Stomach (tissue), 8 donors: ENCODE measurements at regions not wholly inside any gene's neighbourhood (a gene's known extent, or its start where the extent isn't known, plus 50 kb on each side); places are given as distances from the start of the nearest gene placed in this dataset.

Source experiments
- DNase-seq, 2 donors: peaks; one replicate each; pipeline versions ENCODE4 v3.0.0 to v3.0.0-alpha.2; 2013 to 2019
- H3K27ac ChIP-seq, 5 donors: fragments of 200-600 bp in 4 of 5; sonication (generic) in 4 of 5; one replicate each; pipeline ENCODE4 v1.5.1; 2013 to 2019; ENCODE audit warnings: mild to moderate bottlenecking in 1 of 5, moderate library complexity in 1 of 5
- H3K27me3 ChIP-seq, 3 donors: fragments of 200-600 bp; sonication (generic); one replicate each; pipeline ENCODE4 v1.5.1; 2017 to 2019; ENCODE audit warnings: mixed run types in 1 of 3
- H3K36me3 ChIP-seq, 4 donors: fragments of 200-600 bp; sonication (generic); 1 replicate in 3 of 4; 2 replicates in 1 of 4; pipeline ENCODE4 v1.5.1; 2016 to 2019
- H3K4me1 ChIP-seq, 4 donors: fragments of 200-600 bp; sonication (generic); one replicate each; pipeline ENCODE4 v1.5.1; 2016 to 2019
- H3K4me3 ChIP-seq, 4 donors: fragments of 200-600 bp; sonication (generic) in 3 of 4; one replicate each; pipeline ENCODE4 v1.5.1; 2016 to 2019; ENCODE audit warnings: mild to moderate bottlenecking in 1 of 4
- H3K9me3 ChIP-seq, 4 donors: fragments of 200-600 bp; sonication (generic); one replicate each; pipeline ENCODE4 v1.5.1; 2016 to 2019
- EP300 ChIP-seq: sonication (generic); formaldehyde crosslinking; IDR thresholded peaks from one replicate; pipeline ENCODE4 v1.6.1; 2017; ENCODE audit warnings: antibody characterized with exemption
- POLR2A ChIP-seq, 4 donors: fragments of 450-650 bp; IDR thresholded peaks; one replicate each; pipeline ENCODE4 v1.6.1; 2016; ENCODE audit warnings: antibody characterized with exemption in 4 of 4, control low read depth in 2 of 4, mild to moderate bottlenecking in 1 of 4, moderate library complexity in 1 of 4
- POLR2AphosphoS5 ChIP-seq, 3 donors: sonication (generic); formaldehyde crosslinking; IDR thresholded peaks; one replicate each; pipeline ENCODE4 v1.6.1; 2016; ENCODE audit warnings: antibody characterized with exemption in 3 of 3
- WGBS, 5 donors: extraction: QIAGEN DNeasy Blood & Tissue Kit in 3 of 5; methylation state at CpG; one replicate each; pipeline versions ENCODE4 v1.1.5 to v1.1.7; 2013 to 2018; 5-methylcytosine and 5-hydroxymethylcytosine counted together
- intact Hi-C: fragments of 100-400 bp; cut with DNase I; formaldehyde crosslinking; loops from one replicate; pipeline ENCODE4 v1.15.1; 2023; ENCODE audit warnings: low total_unique reads
- TF ChIP-seq, protein P1 (sequence below), 7 experiments: fragments of 450-650 bp in 4 of 7; fragments of 200-600 bp in 3 of 7; sonication (generic) in 3 of 7; IDR thresholded peaks; one replicate each; pipeline ENCODE4 v1.5.1; 2016 to 2019; ENCODE audit warnings: antibody characterized with exemption in 7 of 7, control low read depth in 2 of 7, mild to moderate bottlenecking in 1 of 7
- donor health status: healthy with polysubstance abuse.
- donor health status: Bipolar disorder and iron deficiency.
- donor health status: healthy.

GRCh38 chr10:131563411-131563810 lies 251.9 kb upstream of the TCERG1L start:
- WGBS, 5 donors = 67 to 83% (median 72%) methylated on average over 2 of the region's 2 CpGs
- TF ChIP-seq, protein P1, sequence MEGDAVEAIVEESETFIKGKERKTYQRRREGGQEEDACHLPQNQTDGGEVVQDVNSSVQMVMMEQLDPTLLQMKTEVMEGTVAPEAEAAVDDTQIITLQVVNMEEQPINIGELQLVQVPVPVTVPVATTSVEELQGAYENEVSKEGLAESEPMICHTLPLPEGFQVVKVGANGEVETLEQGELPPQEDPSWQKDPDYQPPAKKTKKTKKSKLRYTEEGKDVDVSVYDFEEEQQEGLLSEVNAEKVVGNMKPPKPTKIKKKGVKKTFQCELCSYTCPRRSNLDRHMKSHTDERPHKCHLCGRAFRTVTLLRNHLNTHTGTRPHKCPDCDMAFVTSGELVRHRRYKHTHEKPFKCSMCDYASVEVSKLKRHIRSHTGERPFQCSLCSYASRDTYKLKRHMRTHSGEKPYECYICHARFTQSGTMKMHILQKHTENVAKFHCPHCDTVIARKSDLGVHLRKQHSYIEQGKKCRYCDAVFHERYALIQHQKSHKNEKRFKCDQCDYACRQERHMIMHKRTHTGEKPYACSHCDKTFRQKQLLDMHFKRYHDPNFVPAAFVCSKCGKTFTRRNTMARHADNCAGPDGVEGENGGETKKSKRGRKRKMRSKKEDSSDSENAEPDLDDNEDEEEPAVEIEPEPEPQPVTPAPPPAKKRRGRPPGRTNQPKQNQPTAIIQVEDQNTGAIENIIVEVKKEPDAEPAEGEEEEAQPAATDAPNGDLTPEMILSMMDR (IDR thresholded peaks at IDR 0.05) = no peak
- no peak for TF ChIP-seq POLR2A (IDR thresholded peaks at IDR 0.05)
- no peak overlapping the region for H3K27ac ChIP-seq

DNA sequence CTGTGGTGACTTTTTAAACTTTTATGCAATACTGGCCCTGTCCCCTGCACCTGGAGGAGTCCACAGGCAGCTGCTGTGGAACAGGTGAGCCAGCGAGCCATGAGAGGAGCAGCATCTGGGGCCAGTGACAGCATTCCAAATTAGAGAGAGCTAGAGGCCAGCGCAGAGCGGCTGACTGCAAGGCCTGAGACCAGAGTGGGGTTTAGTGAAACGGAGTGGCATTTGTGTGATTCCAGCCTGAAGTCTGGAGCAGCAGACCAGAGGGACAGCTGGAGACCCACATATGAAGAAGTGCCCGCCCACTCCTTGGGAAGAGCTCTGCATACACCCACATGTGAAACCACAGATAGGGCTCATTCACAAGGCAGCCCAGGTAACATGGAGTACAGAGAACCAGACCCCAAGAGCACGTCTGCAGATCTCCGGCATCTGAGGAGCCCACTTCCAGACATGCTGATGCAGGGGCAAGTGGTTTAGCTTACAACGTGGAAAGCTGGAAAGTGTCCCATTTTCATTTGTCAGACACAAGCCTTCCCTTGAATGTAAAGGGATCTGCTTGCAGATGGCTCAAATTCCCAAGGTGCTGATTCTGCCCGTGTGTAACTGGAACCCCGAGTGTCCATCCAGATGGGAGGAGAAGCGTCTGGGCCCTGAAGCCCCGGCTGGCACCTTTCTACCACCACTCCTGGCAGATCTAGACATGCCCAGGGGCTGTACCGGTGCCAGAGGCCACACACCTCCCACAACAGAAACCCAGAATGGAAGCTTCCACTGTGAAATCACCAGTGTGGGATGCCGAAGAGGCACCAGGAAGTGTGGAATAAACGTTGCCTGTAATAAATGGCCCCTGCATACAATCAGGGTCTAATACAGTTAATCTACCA lies 256.0 kb upstream of the TCERG1L start:
- intact Hi-C loops = no loop called here
- Histone ChIP-seq H3K9me3 (peaks cover 0 to 16% (median 9%) of the 10 kb centered on the region in 4 donors), H3K36me3 (no peaks in the 10 kb centered on the region), H3K27ac (no peak overlapping the region), H3K27me3 (peaks cover 0 to 13% (median 0%) of the 10 kb centered on the region in 3 donors), H3K4me3 (no peak overlapping the region), H3K4me1 (no peaks in the 10 kb centered on the region)
- 72 to 80% (median 76%) methylated on average over 14 to 15 of the region's 15 CpGs for WGBS, 5 donors
- TF ChIP-seq, protein P1 (IDR thresholded peaks at IDR 0.05) = no peak
- no peak for TF ChIP-seq EP300
- TF ChIP-seq POLR2A (IDR thresholded peaks at IDR 0.05) = no peak
- TF ChIP-seq POLR2AphosphoS5 (IDR thresholded peaks at IDR 0.05) = no peak
- DNase-seq = peak in 1 of 2 donors; percentile 24

More at GRCh38 chr10:131563411-131563810, 251.9 kb upstream of the TCERG1L start:
- Histone ChIP-seq H3K4me3 (no peak overlapping the region), H3K4me1 (no peaks in the 10 kb centered on the region), H3K27me3 (peaks cover 0 to 42% (median 7%) of the 10 kb centered on the region in 3 donors), H3K9me3 (peaks cover 0 to 16% (median 9%) of the 10 kb centered on the region in 4 donors), H3K36me3 (no peaks in the 10 kb centered on the region)
- intact Hi-C loops = no loop called here
- DNase-seq = peak in 1 of 2 donors; percentile 8

- no peak overlapping the region for H3K4me3 ChIP-seq
- peaks cover 0 to 16% (median 7%) of the 10 kb centered on the region in 4 donors for H3K9me3 ChIP-seq
- 60 to 81% (median 66%) methylated on average over 7 of the region's 7 CpGs for WGBS, 5 donors
- intact Hi-C loops = no loop called here
- H3K36me3 ChIP-seq = no peaks in the 10 kb centered on the region
- H3K27ac ChIP-seq = no peak overlapping the region
- peaks cover 0 to 11% (median 0%) of the 10 kb centered on the region in 3 donors for H3K27me3 ChIP-seq
- no peaks in the 10 kb centered on the region for H3K4me1 ChIP-seq
- DNase-seq = peak in 1 of 2 donors; percentile 13
- no peak for TF ChIP-seq POLR2A (IDR thresholded peaks at IDR 0.05)
- no peak for TF ChIP-seq POLR2AphosphoS5 (IDR thresholded peaks at IDR 0.05)
- TF ChIP-seq, protein P1 (IDR thresholded peaks at IDR 0.05) = peak in 1 of 7 experiments; percentile 1
- TF ChIP-seq EP300 = no peak
Observed at GRCh38 chr10:131568866-131569265, 257.3 kb upstream of the TCERG1L start.

DNA sequence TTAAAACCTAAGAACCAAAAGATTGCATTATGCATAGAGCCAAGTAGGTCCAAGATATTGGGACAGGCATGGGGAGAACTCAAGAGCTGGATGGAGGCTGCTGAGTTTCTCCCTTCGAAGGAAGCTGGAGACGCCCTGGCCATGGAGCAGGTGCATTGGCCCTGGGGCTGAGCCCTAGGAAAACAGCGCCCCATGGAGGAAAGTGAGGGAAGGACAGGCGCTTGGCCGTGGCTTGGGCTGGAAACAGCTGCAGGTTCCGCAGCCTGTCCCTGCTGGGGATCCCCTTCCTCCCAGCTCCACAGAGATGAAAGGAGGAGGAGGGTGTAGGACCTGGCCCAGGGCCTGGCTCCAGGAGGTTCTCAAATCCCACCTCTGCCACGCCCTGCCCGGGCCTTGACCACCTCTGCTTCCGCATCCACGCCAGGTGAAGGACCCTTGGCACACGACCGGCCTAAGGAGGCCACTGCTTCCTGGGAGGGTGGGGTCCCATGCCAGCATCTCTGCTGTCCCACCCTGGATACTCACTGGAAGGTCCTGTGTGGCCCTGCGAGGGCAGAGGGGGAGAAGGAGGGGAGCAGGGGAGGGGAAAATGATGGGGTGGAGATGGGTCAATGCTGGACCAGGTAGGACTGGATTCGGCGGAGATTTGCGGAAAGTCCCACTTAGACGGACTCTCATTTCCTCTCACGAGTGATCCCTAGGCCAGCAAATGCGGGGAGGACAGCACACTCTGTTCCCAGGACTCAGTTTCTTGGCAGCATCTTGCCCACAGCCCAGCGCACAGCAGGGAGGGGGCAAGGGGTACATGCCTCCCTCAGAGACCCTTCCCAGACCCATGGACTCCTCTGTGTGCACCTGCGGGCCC lies 258.6 kb upstream of the TCERG1L start:
- intact Hi-C loops = loop anchor here (10.0 kb wide), 1 partner anchor 215 kb away; no protein-coding TSS in a partner anchor
- Histone ChIP-seq H3K27ac (no peak overlapping the region), H3K36me3 (no peaks in the 10 kb centered on the region), H3K4me3 (no peak overlapping the region), H3K9me3 (peaks cover 0 to 5% (median 2%) of the 10 kb centered on the region in 4 donors), H3K4me1 (no peaks in the 10 kb centered on the region), H3K27me3 (peaks cover 0 to 23% (median 0%) of the 10 kb centered on the region in 3 donors)
- no peak for TF ChIP-seq EP300
- TF ChIP-seq, protein P1 (IDR thresholded peaks at IDR 0.05) = no peak
- no peak for TF ChIP-seq POLR2AphosphoS5 (IDR thresholded peaks at IDR 0.05)
- TF ChIP-seq POLR2A (IDR thresholded peaks at IDR 0.05) = no peak
- peak in 1 of 2 donors; percentile 15 for DNase-seq
- 75 to 86% (median 83%) methylated on average over 18 to 21 of the region's 21 CpGs for WGBS, 5 donors
